H9 (cell line): ENCODE measurements at regions not wholly inside any gene's neighbourhood (a gene's known extent, or its start where the extent isn't known, plus 50 kb on each side); places are given as distances from the start of the nearest gene placed in this dataset.

ENCODE experiments used
- DNase-seq: peaks from one replicate; pipeline ENCODE4 v3.0.0-alpha.2; 2017
- H2AFZ ChIP-seq: one replicate; pipeline ENCODE4 v1.6.1; 2013; ENCODE audit warnings: mild to moderate bottlenecking, low read length, control low read depth, moderate library complexity
- H2AK5ac ChIP-seq: 2 replicates; pipeline ENCODE4 v1.6.1; 2013; ENCODE audit warnings: low read length, control low read depth, mixed read lengths; ENCODE audit not compliant: insufficient read length
- H2BK120ac ChIP-seq: one replicate; pipeline ENCODE4 v1.6.1; 2013; ENCODE audit warnings: low read depth, mild to moderate bottlenecking, low read length, control low read depth, inconsistent platforms; ENCODE audit not compliant: poor library complexity, severe bottlenecking
- H2BK12ac ChIP-seq: 2 replicates; pipeline ENCODE4 v1.6.1; 2013; ENCODE audit warnings: low read length, control low read depth, mixed read lengths, low read depth; ENCODE audit not compliant: insufficient read length
- H2BK15ac ChIP-seq: 2 replicates; pipeline ENCODE4 v1.6.1; 2013; ENCODE audit warnings: low read depth, low read length, control low read depth
- H2BK20ac ChIP-seq: one replicate; pipeline ENCODE4 v1.6.1; 2013; ENCODE audit warnings: low read depth, mild to moderate bottlenecking, low read length, control low read depth, inconsistent platforms; ENCODE audit not compliant: poor library complexity, severe bottlenecking
- H2BK5ac ChIP-seq: 2 replicates; pipeline ENCODE4 v1.6.1; 2013; ENCODE audit warnings: low read length, control low read depth, mixed read lengths; ENCODE audit not compliant: insufficient read length
- H3K14ac ChIP-seq: 2 replicates; pipeline ENCODE4 v1.6.1; 2013; ENCODE audit warnings: low read length, control low read depth; ENCODE audit not compliant: insufficient read depth
- H3K18ac ChIP-seq: 2 replicates; pipeline ENCODE4 v1.6.1; 2013; ENCODE audit warnings: low read depth, mild to moderate bottlenecking, mixed read lengths, low read length, control low read depth; ENCODE audit not compliant: insufficient read length
- H3K23ac ChIP-seq: 2 replicates; pipeline ENCODE4 v1.6.1; 2013; ENCODE audit warnings: low read length, control low read depth, mixed read lengths, low read depth; ENCODE audit not compliant: insufficient read length
- H3K23me2 ChIP-seq: 2 replicates; pipeline ENCODE4 v1.6.1; 2013; ENCODE audit warnings: low read depth, mild to moderate bottlenecking, mixed read lengths, low read length, control low read depth; ENCODE audit not compliant: insufficient read length, poor library complexity, severe bottlenecking
- H3K27ac ChIP-seq: 2 replicates; pipeline ENCODE4 v1.5.1; 2013; ENCODE audit warnings: low read length, control low read depth, mixed read lengths, low read depth; ENCODE audit not compliant: insufficient read length
- H3K27me3 ChIP-seq: 2 replicates; pipeline ENCODE4 v1.6.1; 2013; ENCODE audit warnings: low read length, control low read depth, inconsistent platforms; ENCODE audit not compliant: insufficient read depth
- H3K4ac ChIP-seq: 2 replicates; pipeline ENCODE4 v1.6.1; 2013; ENCODE audit warnings: low read depth, mild to moderate bottlenecking, control low read depth, inconsistent platforms, low read length, moderate library complexity
- H3K4me1 ChIP-seq: 2 replicates; pipeline ENCODE4 v1.6.1; 2013; ENCODE audit warnings: low read length, control low read depth, inconsistent platforms; ENCODE audit not compliant: insufficient read depth
- H3K4me2 ChIP-seq: 2 replicates; pipeline ENCODE4 v1.6.1; 2013; ENCODE audit warnings: low read length, control low read depth, mixed read lengths; ENCODE audit not compliant: insufficient read length, insufficient read depth
- H3K56ac ChIP-seq: 2 replicates; pipeline ENCODE4 v1.6.1; 2013; ENCODE audit warnings: low read depth, mild to moderate bottlenecking, mixed read lengths, low read length, control low read depth; ENCODE audit not compliant: insufficient read length
- H3K79me1 ChIP-seq: 2 replicates; pipeline ENCODE4 v1.6.1; 2013; ENCODE audit warnings: low read depth, mild to moderate bottlenecking, moderate library complexity, low read length, control low read depth, inconsistent platforms; ENCODE audit not compliant: insufficient read depth, poor library complexity, severe bottlenecking
- H3K79me2 ChIP-seq: 2 replicates; pipeline ENCODE4 v1.6.1; 2013; ENCODE audit warnings: low read length, control low read depth, inconsistent platforms; ENCODE audit not compliant: insufficient read depth
- H3K9ac ChIP-seq: 2 replicates; pipeline ENCODE4 v1.6.1; 2013; ENCODE audit warnings: low read length, control low read depth, mixed read lengths; ENCODE audit not compliant: insufficient read length; ENCODE audit errors: extremely low read depth
- H3K9me3 ChIP-seq: one replicate; pipeline ENCODE4 v1.6.1; 2013; ENCODE audit warnings: low read depth, low read length, inconsistent platforms; ENCODE audit not compliant: control insufficient read depth
- H3T11ph ChIP-seq: one replicate; pipeline ENCODE4 v1.6.1; 2013; ENCODE audit warnings: mild to moderate bottlenecking, low read length, control low read depth, inconsistent platforms
- H4K20me1 ChIP-seq: one replicate; pipeline ENCODE4 v1.6.1; 2013; ENCODE audit not compliant: control insufficient read depth, insufficient read length, insufficient read depth
- H4K5ac ChIP-seq: 2 replicates; pipeline ENCODE4 v1.6.1; 2013; ENCODE audit warnings: low read depth, mild to moderate bottlenecking, mixed read lengths, low read length, control low read depth; ENCODE audit not compliant: insufficient read length
- H4K8ac ChIP-seq: replicated peaks from 2 replicates; pipeline ENCODE4 v1.6.1; 2013; ENCODE audit warnings: low read length, control low read depth, mixed read lengths, low read depth; ENCODE audit not compliant: insufficient read length
- H4K91ac ChIP-seq: 2 replicates; pipeline ENCODE4 v1.6.1; 2013; ENCODE audit warnings: low read depth, mild to moderate bottlenecking, moderate library complexity, mixed read lengths, low read length, control low read depth; ENCODE audit not compliant: insufficient read length
- H3K27ac Mint-ChIP-seq, 3 experiments: 2 replicates in 2 of 3; 3 replicates in 1 of 3; pipeline ENCODE4 v1.8.0; 2020 to 2021; ENCODE audit warnings: mixed read lengths in 3 of 3, mild to moderate bottlenecking in 1 of 3, moderate library complexity in 1 of 3
- H3K27me3 Mint-ChIP-seq: 2 replicates; pipeline ENCODE4 v1.8.0; 2021; ENCODE audit warnings: low read depth, mild to moderate bottlenecking, moderate library complexity, mixed read lengths
- H3K36me3 Mint-ChIP-seq, 3 experiments: 2 replicates in 2 of 3; 3 replicates in 1 of 3; pipeline ENCODE4 v1.8.0; 2020 to 2021; ENCODE audit warnings: low read depth in 3 of 3, mixed read lengths in 3 of 3; ENCODE audit not compliant: insufficient read depth in 1 of 3
- H3K4me1 Mint-ChIP-seq, 2 experiments: 2 replicates each; pipeline ENCODE4 v1.8.0; 2020; ENCODE audit warnings: mixed read lengths in 2 of 2
- H3K4me3 Mint-ChIP-seq, 2 experiments: 2 replicates in 1 of 2; 3 replicates in 1 of 2; pipeline ENCODE4 v1.8.0; 2020 to 2021; ENCODE audit warnings: mild to moderate bottlenecking in 2 of 2, mixed read lengths in 2 of 2, moderate library complexity in 1 of 2
- H3K9me3 Mint-ChIP-seq, 2 experiments: 2 replicates in 1 of 2; 3 replicates in 1 of 2; pipeline ENCODE4 v1.8.0; 2020; ENCODE audit warnings: mild to moderate bottlenecking in 2 of 2, mixed read lengths in 2 of 2, moderate library complexity in 1 of 2
- CTCF ChIP-seq: fragments of 200-600 bp; sonication (generic); conservative IDR thresholded peaks from 3 replicates; pipeline ENCODE4 v1.8.0; 2021; ENCODE audit warnings: antibody characterized with exemption, mild to moderate bottlenecking
- WGBS: extraction: QIAGEN DNeasy Blood & Tissue Kit; methylation state at CpG from one replicate; pipeline ENCODE4 v1.1.7; 2013; ENCODE audit warnings: missing lambda C conversion rate, low lambda C conversion rate, mixed read lengths; ENCODE audit not compliant: insufficient read length; ENCODE audit errors: extremely low coverage; 5-methylcytosine and 5-hydroxymethylcytosine counted together

GRCh38 chr3:117558681-117559080 is 849.1 kb downstream of the TUSC7 start:
- H3K14ac ChIP-seq = no peak overlapping the region
- H2BK12ac ChIP-seq = no peak overlapping the region
- no peak overlapping the region for H2BK5ac ChIP-seq
- H3K4me2 ChIP-seq = no peak overlapping the region
- no peaks in the 10 kb centered on the region for H3K79me2 ChIP-seq
- no peak overlapping the region for H3T11ph ChIP-seq
- H3K27ac ChIP-seq = no peak overlapping the region
- no peak overlapping the region for H3K18ac ChIP-seq
- H3K27me3 Mint-ChIP-seq = no peaks in the 10 kb centered on the region; the same call in 1 of the 2 replicates
- no peaks in the 10 kb centered on the region for H3K23me2 ChIP-seq
- TF ChIP-seq CTCF = no peak
- no peak overlapping the region for H3K23ac ChIP-seq
- H3K4me1 Mint-ChIP-seq = no peaks in the 10 kb centered on the region
- no peaks in the 10 kb centered on the region; a peak in 2 of 7 replicates for H3K36me3 Mint-ChIP-seq
- no peaks in the 10 kb centered on the region for H4K20me1 ChIP-seq
- H3K27me3 ChIP-seq = no peaks in the 10 kb centered on the region
- H2BK20ac ChIP-seq = no peak overlapping the region
- H2BK120ac ChIP-seq = no peak overlapping the region
- no peaks in the 10 kb centered on the region for H3K4me1 ChIP-seq
- no peak overlapping the region for H4K5ac ChIP-seq
- no peak overlapping the region for H3K56ac ChIP-seq
- H2BK15ac ChIP-seq = no peak overlapping the region
- no peak overlapping the region for H4K8ac ChIP-seq
- no peak overlapping the region for H3K4ac ChIP-seq
- no peak overlapping the region for H3K27ac Mint-ChIP-seq
- no peak for DNase-seq
- no peak overlapping the region for H2AFZ ChIP-seq
- H3K9ac ChIP-seq = no peak overlapping the region
- H2AK5ac ChIP-seq = no peak overlapping the region
- H4K91ac ChIP-seq = no peak overlapping the region
- H3K9me3 ChIP-seq = no peaks in the 10 kb centered on the region
- no peaks in the 10 kb centered on the region for H3K79me1 ChIP-seq
- H3K9me3 Mint-ChIP-seq = peaks cover 0 to 4% of the 10 kb centered on the region in 2 experiments; a peak in 2 of 5 replicates
- H3K4me3 Mint-ChIP-seq = no peak overlapping the region
- no CpG with 5 or more reads among the region's 1 CpG for WGBS
